Naive thymus-derived CD4-positive, alpha-beta T cell (primary cell): ENCODE measurements at regions not wholly inside any gene's neighbourhood (a gene's known extent, or its start where the extent isn't known, plus 50 kb on each side); places are given as distances from the start of the nearest gene placed in this dataset.
A peak's percentile ranks its signal among the peaks of the same experiment; 100 is the strongest.
"Not testable (repeated sequence)": the region's sequence is repeated elsewhere in the genome, so short reads cannot be mapped to it uniquely, and the experiment has no call there.

Source experiments
- ATAC-seq: fragments of 150-1000 bp; cut with Tn5 transposase; 2 replicates; pipeline ENCODE4 v1.10.0; 2021; ENCODE audit warnings: mild to moderate bottlenecking, moderate library complexity
- CTCF ChIA-PET: fragments of 350-600 bp; sonication (Branson Sonifier 250); formaldehyde crosslinking; loops from one replicate; lab custom pipeline; 2021; ENCODE audit warnings: antibody characterized with exemption; lab: Charles Lee
- POLR2A ChIA-PET: fragments of 350-600 bp; sonication (Branson Sonifier 250); formaldehyde crosslinking; loops from one replicate; lab custom pipeline; 2021; ENCODE audit warnings: antibody characterized with exemption, inconsistent platforms; lab: Charles Lee
- DNase-seq, 9 donors: peaks; one replicate each; pipeline versions ENCODE4 v3.0.0 to v3.0.0-alpha.2; 2020 to 2022; ENCODE audit warnings: mixed read lengths in 1 of 9
- H3K27ac ChIP-seq: one replicate; pipeline ENCODE4 v1.7.0; 2013; ENCODE audit warnings: mild to moderate bottlenecking, low read depth, low read length, moderate library complexity
- H3K27me3 ChIP-seq, 2 donors: one replicate each; pipeline ENCODE4 v1.7.0; 2013; ENCODE audit warnings: low read length in 2 of 2, mild to moderate bottlenecking in 2 of 2, moderate library complexity in 2 of 2; ENCODE audit not compliant: control insufficient read depth in 2 of 2, insufficient read depth in 2 of 2
- H3K36me3 ChIP-seq, 3 experiments: 1 replicate in 2 of 3; 2 replicates in 1 of 3; pipeline ENCODE4 v1.7.0; 2013; ENCODE audit warnings: low read length in 3 of 3, mild to moderate bottlenecking in 3 of 3, moderate library complexity in 1 of 3; ENCODE audit not compliant: insufficient read depth in 3 of 3, control insufficient read depth in 2 of 3
- H3K4me1 ChIP-seq, 2 donors: one replicate each; pipeline ENCODE4 v1.7.0; 2013; ENCODE audit warnings: low read length in 2 of 2, mild to moderate bottlenecking in 2 of 2, moderate library complexity in 1 of 2; ENCODE audit not compliant: control insufficient read depth in 2 of 2, insufficient read depth in 2 of 2
- H3K4me3 ChIP-seq: 2 replicates; pipeline ENCODE4 v1.7.0; 2013; ENCODE audit warnings: mild to moderate bottlenecking, low read length
- H3K9me3 ChIP-seq, 3 experiments: 1 replicate in 2 of 3; 2 replicates in 1 of 3; pipeline ENCODE4 v1.7.0; 2013; ENCODE audit warnings: low read length in 3 of 3; ENCODE audit not compliant: control insufficient read depth in 2 of 3
- H3K27ac Mint-ChIP-seq, 9 donors: one replicate each; pipeline ENCODE4 v1.8.0; 2020 to 2022; ENCODE audit warnings: mixed read lengths in 9 of 9, mild to moderate bottlenecking in 8 of 9, moderate library complexity in 5 of 9, inconsistent platforms in 2 of 9
- H3K27me3 Mint-ChIP-seq, 5 donors: one replicate each; pipeline ENCODE4 v1.8.0; 2021 to 2022; ENCODE audit warnings: mixed read lengths in 5 of 5, mild to moderate bottlenecking in 1 of 5
- H3K36me3 Mint-ChIP-seq, 5 donors: one replicate each; pipeline ENCODE4 v1.8.0; 2020 to 2022; ENCODE audit warnings: mixed read lengths in 5 of 5, mild to moderate bottlenecking in 3 of 5, inconsistent platforms in 1 of 5
- H3K4me1 Mint-ChIP-seq, 7 donors: one replicate each; pipeline ENCODE4 v1.8.0; 2020 to 2022; ENCODE audit warnings: mixed read lengths in 7 of 7, mild to moderate bottlenecking in 3 of 7, inconsistent platforms in 1 of 7
- H3K4me3 Mint-ChIP-seq, 10 donors: one replicate each; pipeline ENCODE4 v1.8.0; 2020 to 2022; ENCODE audit warnings: mild to moderate bottlenecking in 10 of 10, mixed read lengths in 10 of 10, moderate library complexity in 6 of 10, inconsistent platforms in 2 of 10
- H3K9me3 Mint-ChIP-seq, 11 donors: one replicate each; pipeline ENCODE4 v1.8.0; 2020 to 2022; ENCODE audit warnings: mixed read lengths in 11 of 11, mild to moderate bottlenecking in 4 of 11, inconsistent platforms in 1 of 11, moderate library complexity in 1 of 11
- intact Hi-C, 2 donors: fragments of 100-400 bp; cut with micrococcal nuclease; formaldehyde crosslinking; loops; one replicate each; pipeline ENCODE4 v1.15.1; 2023

DNA sequence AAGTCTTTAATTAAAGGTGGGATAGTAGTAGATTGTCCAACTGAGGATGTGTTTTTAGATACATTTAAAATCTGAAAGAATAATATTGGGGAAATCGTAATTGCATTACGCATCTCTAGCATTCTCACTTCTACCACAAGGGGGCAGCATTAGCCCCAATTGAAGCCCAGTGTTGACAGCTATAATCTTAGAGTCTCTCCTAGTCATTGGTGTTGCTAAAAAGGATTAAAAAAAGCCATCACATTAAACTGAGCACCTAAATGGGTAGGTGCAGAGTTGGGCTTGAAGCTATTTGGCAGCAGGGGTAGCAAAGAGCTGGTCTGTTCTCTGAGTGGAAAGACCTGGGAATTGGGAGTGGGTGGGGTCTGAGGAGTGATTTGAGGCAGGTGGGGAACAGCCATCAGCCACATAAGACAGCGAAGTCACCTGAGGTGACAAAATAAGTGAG lies 177.2 kb downstream of the OSTF1 start:
- Mint-ChIP-seq H3K36me3 (peaks cover 0 to 6% (median 0%) of the 10 kb centered on the region in 5 donors), H3K9me3 (no peaks in the 10 kb centered on the region), H3K27me3 (no peaks in the 10 kb centered on the region), H3K4me3 (peak overlapping the region in 1 of 10 donors; percentile 14), H3K4me1 (no peaks in the 10 kb centered on the region), H3K27ac (no peak overlapping the region)
- no peaks in the 10 kb centered on the region for H3K4me1 ChIP-seq
- POLR2A ChIA-PET = no interaction called here
- peak in 8 of 9 donors; percentile 13 to 65 (median 42) for DNase-seq
- CTCF ChIA-PET = interaction anchor here (0.6 to 2.3 kb wide), 4 partner anchors 13 to 1384 kb away, joined by 3 to 20 read pairs (median 6); no protein-coding TSS in a partner anchor
- no peaks in the 10 kb centered on the region for H3K9me3 ChIP-seq
- H3K27me3 ChIP-seq = no peaks in the 10 kb centered on the region
- intact Hi-C loops = loop anchor here (1.0 to 10.0 kb wide), 9 partner anchors 64 to 1439 kb away; no protein-coding TSS in a partner anchor
- no peak overlapping the region for H3K27ac ChIP-seq
- no peak overlapping the region for H3K4me3 ChIP-seq
- H3K36me3 ChIP-seq = no peaks in the 10 kb centered on the region
- ATAC-seq = peak; percentile 70

DNA sequence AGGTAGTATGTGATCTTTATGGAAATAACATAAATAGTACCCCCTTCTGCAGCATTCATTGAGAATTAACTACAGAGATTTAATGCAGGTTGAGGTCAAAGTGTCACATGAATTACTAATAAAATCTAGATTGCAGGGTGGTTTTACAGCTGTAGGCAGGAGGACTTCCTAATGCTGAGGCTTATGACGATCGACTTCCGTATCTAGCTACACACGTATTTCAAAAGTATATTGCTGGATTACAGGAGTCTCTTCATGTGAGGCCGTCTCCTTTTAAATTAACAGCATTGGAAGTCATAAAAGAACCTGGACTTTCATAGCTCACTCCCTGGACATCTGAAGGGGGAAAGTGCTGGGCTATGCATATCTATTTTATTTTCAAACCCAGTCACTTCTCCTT lies 180.9 kb downstream of the OSTF1 start:
- Histone ChIP-seq H3K9me3 (no peaks in the 10 kb centered on the region), H3K27me3 (no peaks in the 10 kb centered on the region), H3K27ac (no peak overlapping the region), H3K4me1 (no peaks in the 10 kb centered on the region), H3K36me3 (no peaks in the 10 kb centered on the region), H3K4me3 (no peak overlapping the region)
- H3K9me3 Mint-ChIP-seq = peaks cover 2 to 26% (median 9%) of the 10 kb centered on the region in 11 donors
- ChIA-PET CTCF (interaction anchor here (1.6 kb wide), 1 partner anchor 1034 kb away, joined by 4 read pairs; no protein-coding TSS in a partner anchor), POLR2A (interaction anchor here (0.6 kb wide), 1 partner anchor 13 kb away, joined by 3 read pairs; no protein-coding TSS in a partner anchor)
- ATAC-seq (no peak), DNase-seq (no peak)
- no peak overlapping the region for H3K27ac Mint-ChIP-seq
- intact Hi-C loops = loop anchor here (5.0 to 10.0 kb wide), 3 partner anchors 598 to 1433 kb away; no protein-coding TSS in a partner anchor
- no peaks in the 10 kb centered on the region for H3K4me1 Mint-ChIP-seq
- peaks cover 0 to 11% (median 8%) of the 10 kb centered on the region in 5 donors for H3K36me3 Mint-ChIP-seq
- H3K4me3 Mint-ChIP-seq = no peak overlapping the region
- no peaks in the 10 kb centered on the region for H3K27me3 Mint-ChIP-seq

DNA sequence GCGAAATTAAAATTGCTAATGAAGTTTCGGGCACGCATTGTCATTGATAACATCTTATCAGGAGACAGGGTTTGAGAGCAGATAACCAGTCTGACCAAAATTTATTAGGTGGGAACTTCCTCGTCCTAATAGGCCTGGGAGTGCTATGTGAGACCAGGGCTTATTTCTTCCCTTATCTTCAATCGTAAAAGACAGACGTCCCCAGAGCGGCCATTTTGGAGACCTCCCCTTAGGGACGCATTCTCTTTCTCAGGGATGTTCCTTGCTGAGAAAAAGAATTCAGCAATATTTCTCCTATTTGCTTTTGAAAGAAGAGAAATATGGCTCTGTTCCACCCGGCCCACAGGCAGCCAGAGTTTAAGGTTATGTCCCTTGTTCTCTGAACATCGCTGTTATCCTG lies 184.7 kb downstream of the OSTF1 start:
- POLR2A ChIA-PET, H3K27me3 Mint-ChIP-seq, H3K36me3 ChIP-seq, H3K4me1 Mint-ChIP-seq, ATAC-seq, H3K9me3 ChIP-seq, H3K27me3 ChIP-seq, H3K4me1 ChIP-seq, H3K27ac ChIP-seq, H3K4me3 Mint-ChIP-seq, H3K27ac Mint-ChIP-seq, intact Hi-C loops, CTCF ChIA-PET, DNase-seq, H3K4me3 ChIP-seq: not testable (repeated sequence)
- Mint-ChIP-seq H3K36me3 (peaks cover 0 to 19% (median 8%) of the 10 kb centered on the region in 5 donors), H3K9me3 (peaks cover 2 to 36% (median 10%) of the 10 kb centered on the region in 11 donors)

DNA sequence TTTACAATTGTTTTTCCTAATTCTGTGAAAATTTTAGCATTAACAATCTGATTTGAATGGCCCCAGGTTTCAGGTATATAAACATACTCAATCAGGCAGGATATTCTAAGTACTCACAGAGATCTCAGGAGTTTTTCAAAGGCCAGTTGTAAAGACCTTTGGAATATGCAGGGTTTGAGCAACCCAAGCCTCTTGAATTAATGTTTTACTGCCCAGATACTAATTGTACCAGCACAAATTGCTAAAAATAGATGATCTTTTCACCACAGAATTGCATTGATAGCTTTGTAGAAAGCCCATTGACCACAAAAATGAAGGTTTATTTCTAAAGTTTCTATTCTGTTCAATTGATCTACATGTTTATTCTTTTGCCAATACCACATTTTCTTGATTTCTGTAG lies 186.5 kb downstream of the OSTF1 start:
- peaks cover 2 to 39% (median 11%) of the 10 kb centered on the region in 11 donors for H3K9me3 Mint-ChIP-seq
- ChIA-PET POLR2A (no interaction called here), CTCF (no interaction called here)
- no peaks in the 10 kb centered on the region for H3K4me1 ChIP-seq
- H3K4me3 Mint-ChIP-seq = no peak overlapping the region
- no peak overlapping the region for H3K4me3 ChIP-seq
- H3K36me3 ChIP-seq = no peaks in the 10 kb centered on the region
- DNase-seq = no peak
- H3K27ac Mint-ChIP-seq = no peak overlapping the region
- no peaks in the 10 kb centered on the region for H3K9me3 ChIP-seq
- H3K36me3 Mint-ChIP-seq = peaks cover 0 to 22% (median 8%) of the 10 kb centered on the region in 5 donors
- ATAC-seq = no peak
- H3K4me1 Mint-ChIP-seq = no peaks in the 10 kb centered on the region
- no peak overlapping the region for H3K27ac ChIP-seq
- no peaks in the 10 kb centered on the region for H3K27me3 ChIP-seq
- intact Hi-C loops = no loop called here
- no peaks in the 10 kb centered on the region for H3K27me3 Mint-ChIP-seq

DNA sequence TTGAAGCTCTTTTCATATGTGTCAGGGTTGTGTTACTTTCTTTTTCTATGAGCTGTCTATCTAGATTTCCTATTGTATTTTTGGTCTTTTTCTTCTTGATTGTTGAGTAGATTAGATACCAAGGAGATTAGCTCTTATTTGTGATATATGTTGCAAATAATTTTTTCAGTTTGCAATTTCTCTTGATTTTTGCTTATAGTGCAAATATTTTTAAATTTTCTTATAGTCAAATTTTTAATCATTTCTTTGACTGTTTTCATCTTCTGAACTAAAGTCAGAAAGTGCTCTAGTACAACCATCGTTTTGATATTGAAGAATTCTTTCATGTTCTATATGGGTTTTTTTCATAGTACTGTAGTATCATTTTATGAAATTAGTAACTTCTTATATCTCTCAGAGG lies 193.7 kb downstream of the OSTF1 start:
- intact Hi-C loops = no loop called here
- peaks cover 0 to 5% (median 0%) of the 10 kb centered on the region in 5 donors for H3K27me3 Mint-ChIP-seq

DNA sequence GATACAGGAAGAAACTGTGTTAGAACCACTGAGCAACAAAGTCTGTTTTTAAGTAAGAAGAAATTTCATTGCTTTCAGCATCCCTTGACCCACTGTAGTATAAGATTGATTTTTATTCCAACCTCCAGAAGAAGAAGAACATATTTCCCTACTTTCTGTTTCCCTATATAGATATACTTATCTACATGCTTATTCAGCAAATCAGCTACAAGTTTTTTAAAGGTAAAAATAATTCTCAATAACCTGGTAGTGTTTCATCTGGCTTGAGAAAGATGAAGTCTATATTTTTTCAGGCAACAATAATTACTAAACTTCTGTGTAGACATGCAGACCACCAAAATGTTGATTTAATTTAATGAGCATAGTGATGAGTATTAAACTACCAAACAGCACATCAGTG lies 201.0 kb downstream of the OSTF1 start:
- CTCF ChIA-PET = no interaction called here

More for the DNA sequence above, 193.7 kb downstream of the OSTF1 start:
- H3K4me1 ChIP-seq = no peaks in the 10 kb centered on the region
- no peaks in the 10 kb centered on the region for H3K36me3 ChIP-seq
- no peak overlapping the region for H3K27ac ChIP-seq
- Mint-ChIP-seq H3K4me1 (no peaks in the 10 kb centered on the region), H3K9me3 (peaks cover 0 to 36% (median 10%) of the 10 kb centered on the region in 11 donors), H3K4me3 (no peak overlapping the region), H3K27ac (no peak overlapping the region), H3K36me3 (peaks cover 0 to 12% (median 3%) of the 10 kb centered on the region in 5 donors)
- no peak overlapping the region for H3K4me3 ChIP-seq
- no peak for DNase-seq
- no peaks in the 10 kb centered on the region for H3K9me3 ChIP-seq
- ChIA-PET CTCF (interaction anchor here (0.5 kb wide), 1 partner anchor 1021 kb away, joined by 4 read pairs; no protein-coding TSS in a partner anchor), POLR2A (no interaction called here)
- H3K27me3 ChIP-seq = no peaks in the 10 kb centered on the region
- no peak for ATAC-seq

DNA sequence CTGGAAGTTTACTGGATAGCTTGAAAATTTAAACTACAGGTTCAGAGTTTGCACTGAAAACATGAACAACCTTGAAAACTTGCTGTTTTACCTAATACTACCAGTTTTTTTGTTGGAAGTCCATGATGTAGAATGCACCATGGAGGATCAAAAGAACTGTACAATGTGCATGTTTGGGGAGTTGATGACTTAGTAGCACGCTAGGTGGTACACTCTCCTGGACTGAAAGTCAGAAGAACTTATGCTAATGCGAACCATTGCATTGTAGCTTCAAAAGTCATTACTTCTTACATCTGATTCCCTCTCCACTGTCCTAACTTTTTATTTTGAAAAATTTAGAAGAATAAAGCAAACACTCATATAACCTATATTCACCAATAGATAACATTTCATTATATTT lies 211.0 kb downstream of the OSTF1 start:
- H3K27ac ChIP-seq = no peak overlapping the region
- H3K9me3 ChIP-seq = no peaks in the 10 kb centered on the region
- ATAC-seq (no peak), DNase-seq (no peak)
- ChIA-PET CTCF (no interaction called here), POLR2A (no interaction called here)
- no peaks in the 10 kb centered on the region for H3K4me1 ChIP-seq
- H3K36me3 ChIP-seq = no peaks in the 10 kb centered on the region
- no peak overlapping the region for H3K27ac Mint-ChIP-seq
- no peak overlapping the region for H3K4me3 ChIP-seq
- intact Hi-C loops = no loop called here
- H3K27me3 Mint-ChIP-seq = no peaks in the 10 kb centered on the region
- H3K27me3 ChIP-seq = no peaks in the 10 kb centered on the region
- H3K36me3 Mint-ChIP-seq = no peaks in the 10 kb centered on the region
- no peak overlapping the region for H3K4me3 Mint-ChIP-seq
- H3K9me3 Mint-ChIP-seq = peaks cover 0 to 4% (median 0%) of the 10 kb centered on the region in 11 donors
- no peaks in the 10 kb centered on the region for H3K4me1 Mint-ChIP-seq

More for the DNA sequence above, 201.0 kb downstream of the OSTF1 start:
- H3K4me1 ChIP-seq = no peaks in the 10 kb centered on the region
- H3K27ac ChIP-seq = no peak overlapping the region
- H3K4me1 Mint-ChIP-seq = no peaks in the 10 kb centered on the region
- H3K27me3 Mint-ChIP-seq = peaks cover 0 to 9% (median 0%) of the 10 kb centered on the region in 5 donors
- H3K27ac Mint-ChIP-seq = no peak overlapping the region
- ATAC-seq (no peak), DNase-seq (no peak)
- H3K4me3 Mint-ChIP-seq = no peak overlapping the region
- POLR2A ChIA-PET = no interaction called here
- peaks cover 0 to 43% (median 8%) of the 10 kb centered on the region in 11 donors for H3K9me3 Mint-ChIP-seq
- no peaks in the 10 kb centered on the region for H3K9me3 ChIP-seq
- H3K4me3 ChIP-seq = no peak overlapping the region
- no peaks in the 10 kb centered on the region for H3K36me3 ChIP-seq
- peaks cover 0 to 10% (median 4%) of the 10 kb centered on the region in 5 donors for H3K36me3 Mint-ChIP-seq
- no peaks in the 10 kb centered on the region for H3K27me3 ChIP-seq
- intact Hi-C loops = no loop called here
